ENCODE measurements at regions not wholly inside any gene's neighbourhood (a gene's known extent, or its start where the extent isn't known, plus 50 kb on each side); places are given as distances from the start of the nearest gene placed in this dataset.

DNA sequence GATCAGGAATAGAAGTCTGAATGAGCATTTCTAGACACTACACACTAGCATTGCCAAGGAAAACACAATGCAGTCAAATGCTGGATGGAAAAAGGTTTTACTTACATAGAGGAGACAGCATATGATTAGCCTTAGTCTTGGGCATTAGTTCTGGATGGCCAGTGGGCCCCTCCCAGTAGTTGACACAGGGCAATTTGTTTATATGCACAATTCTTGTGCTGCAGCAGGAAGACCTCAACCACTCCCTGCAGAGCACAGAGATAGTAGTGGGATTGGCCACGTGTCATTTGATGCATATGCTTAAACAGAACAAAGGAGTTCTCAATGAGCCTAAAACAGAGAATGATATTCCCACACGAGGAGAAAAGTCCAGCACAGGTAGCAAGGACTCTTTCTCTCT is 1496.2 kb upstream of the CDH6 start:
- TF ChIP-seq ESRRG (CRISPR knock-in tag; IDR thresholded peaks at IDR 0.05) (no peak), SNAI2 (CRISPR knock-in tag; IDR thresholded peaks at IDR 0.05) (no peak), POU6F1 (CRISPR knock-in tag; IDR thresholded peaks at IDR 0.05; ENCODE audit: borderline replicate concordance, low read depth) (no peak), ZC3H10 (CRISPR knock-in tag; IDR thresholded peaks at IDR 0.05) (no peak), TOX (CRISPR knock-in tag; IDR thresholded peaks at IDR 0.05; ENCODE audit: borderline replicate concordance) (no peak), CSRNP3 (CRISPR knock-in tag; IDR thresholded peaks at IDR 0.05) (no peak), GLIS3 (CRISPR knock-in tag; IDR thresholded peaks at IDR 0.05) (no peak), TCF4 (CRISPR knock-in tag; IDR thresholded peaks at IDR 0.05; ENCODE audit: borderline replicate concordance) (no peak), ZFP30 (CRISPR knock-in tag; IDR thresholded peaks at IDR 0.05) (no peak), ISL1 (CRISPR knock-in tag; IDR thresholded peaks at IDR 0.05) (no peak)
- TF ChIP-seq, protein P1, sequence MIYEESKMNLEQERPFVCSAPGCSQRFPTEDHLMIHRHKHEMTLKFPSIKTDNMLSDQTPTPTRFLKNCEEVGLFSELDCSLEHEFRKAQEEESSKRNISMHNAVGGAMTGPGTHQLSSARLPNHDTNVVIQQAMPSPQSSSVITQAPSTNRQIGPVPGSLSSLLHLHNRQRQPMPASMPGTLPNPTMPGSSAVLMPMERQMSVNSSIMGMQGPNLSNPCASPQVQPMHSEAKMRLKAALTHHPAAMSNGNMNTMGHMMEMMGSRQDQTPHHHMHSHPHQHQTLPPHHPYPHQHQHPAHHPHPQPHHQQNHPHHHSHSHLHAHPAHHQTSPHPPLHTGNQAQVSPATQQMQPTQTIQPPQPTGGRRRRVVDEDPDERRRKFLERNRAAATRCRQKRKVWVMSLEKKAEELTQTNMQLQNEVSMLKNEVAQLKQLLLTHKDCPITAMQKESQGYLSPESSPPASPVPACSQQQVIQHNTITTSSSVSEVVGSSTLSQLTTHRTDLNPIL (CRISPR knock-in tag; IDR thresholded peaks at IDR 0.05; ENCODE audit: low read depth), result no peak

Data from SK-N-SH treated with all-trans-retinoic acid at 6 μM for 48 hours (cell line).